Heart right ventricle (tissue), 16 donors: ENCODE measurements at regions not wholly inside any gene's neighbourhood (a gene's known extent, or its start where the extent isn't known, plus 50 kb on each side); places are given as distances from the start of the nearest gene placed in this dataset.
"Not testable (repeated sequence)": the region's sequence is repeated elsewhere in the genome, so short reads cannot be mapped to it uniquely, and the experiment has no call there.

Source experiments
- ATAC-seq, 8 donors: fragments of 200-7000 bp; cut with Tn5 transposase; one replicate each; pipeline ENCODE4 v1.9.1; 2020; ENCODE audit warnings: mild to moderate bottlenecking in 8 of 8, moderate library complexity in 8 of 8, moderate number of reproducible peaks in 1 of 8
- DNase-seq, 2 donors: peaks; one replicate each; pipeline ENCODE4 v3.0.0-alpha.2; 2020
- H3K27ac ChIP-seq, 10 donors: fragments of 200-600 bp; sonication (generic) in 2 of 10; one replicate each; pipeline versions ENCODE4 v1.5.0 to v1.8.0; 2020 to 2022; ENCODE audit warnings: mild to moderate bottlenecking in 3 of 10
- H3K27me3 ChIP-seq, 7 donors: fragments of 200-600 bp; one replicate each; pipeline ENCODE4 v1.8.0; 2021 to 2022; ENCODE audit warnings: mild to moderate bottlenecking in 2 of 7
- H3K36me3 ChIP-seq, 9 donors: fragments of 200-600 bp; sonication (generic) in 1 of 9; one replicate each; pipeline versions ENCODE4 v1.5.0 to v1.8.0; 2020 to 2022; ENCODE audit warnings: mild to moderate bottlenecking in 2 of 9
- H3K4me1 ChIP-seq, 9 donors: fragments of 200-600 bp; sonication (generic) in 1 of 9; one replicate each; pipeline versions ENCODE4 v1.5.0 to v1.8.0; 2020 to 2022; ENCODE audit warnings: mild to moderate bottlenecking in 4 of 9
- H3K4me3 ChIP-seq, 10 donors: fragments of 200-600 bp; sonication (generic) in 2 of 10; one replicate each; pipeline versions ENCODE4 v1.5.0 to v1.8.0; 2020 to 2022; ENCODE audit warnings: mild to moderate bottlenecking in 7 of 10, moderate library complexity in 2 of 10
- H3K9me3 ChIP-seq, 11 donors: fragments of 200-600 bp in 10 of 11; sonication (generic) in 2 of 11; one replicate each; pipeline versions ENCODE4 v1.5.0 to v1.8.0; 2013 to 2022; ENCODE audit warnings: mild to moderate bottlenecking in 2 of 11, control low read depth in 1 of 11, moderate library complexity in 1 of 11
- CTCF ChIP-seq, 9 donors: fragments of 200-600 bp; sonication (generic) in 2 of 9; IDR thresholded peaks; one replicate each; pipeline versions ENCODE4 v1.5.0 to v1.8.0; 2021 to 2022; ENCODE audit warnings: antibody characterized with exemption in 9 of 9, mild to moderate bottlenecking in 5 of 9, moderate library complexity in 1 of 9
- WGBS, 2 donors: extraction: QIAGEN DNeasy Blood & Tissue Kit; methylation state at CpG; one replicate each; pipeline ENCODE4 v1.1.7; 2013; ENCODE audit warnings: inconsistent platforms in 1 of 2; 5-methylcytosine and 5-hydroxymethylcytosine counted together
- intact Hi-C, 10 donors: fragments of 100-400 bp; cut with DNase I; formaldehyde crosslinking; loops; one replicate each; pipeline versions ENCODE4 v1.11.1 to v1.14.2; 2022
- donor health status: Arrhythmogenic right ventricular cardiomyopathy.
- donor health status: ischemic (EF 13 %, LVEDD 7.1; RV severe dilation, severe dysfunction).
- donor health status: healthy with polysubstance abuse.
- donor health status: DM: no; HTN: yes; CAD: no.
- donor health status: DM: no; HTN: no; CAD: no.
- donor health status: ischemic (EF 25% LVEDD 6.9; RV normal size, moderate dysfunction).
- donor health status: ischemic (EF 25% LVEDD 5.7; RV mildly dilated, moderate dysfunction).
- donor health status: healthy.
- donor health status: DM: yes; HTN: yes; CAD: no.
- donor health status: Ischemic cardiomyopathy.
- donor health status: ischemic (EF 35%, LVEDD 5.7; RV mildly dilated, moderate dysfunction).
- donor health status: nonischemic (EF 11% LVEDD 7.7; RV severe dilation, severe dysfunction).
- donor health status: DM: yes; HTN: yes; CAD: no.
- donor health status: PGD.
- donor health status: ischemic (EF 29% LVEDD 5.4; RV normal size, mild dysfunction).
- donor health status: nonischemic (EF 23%, LVEDD 6.1; RV moderate dilation, normal function).

GRCh38 chr9:74083681-74084433 is 413.3 kb upstream of the RORB start:
- TF ChIP-seq CTCF (IDR thresholded peaks at IDR 0.05): no peak
- Histone ChIP-seq H3K4me3 (no peak overlapping the region), H3K27ac (no peak overlapping the region), H3K9me3 (peaks cover 0 to 29% (median 12%) of the 10 kb centered on the region in 11 donors), H3K4me1 (no peaks in the 10 kb centered on the region), H3K36me3 (no peaks in the 10 kb centered on the region), H3K27me3 (no peaks in the 10 kb centered on the region)
- ATAC-seq: no peak
- intact Hi-C loops: no loop called here
- WGBS, 2 donors: 85 to 93% methylated on average over 2 of the region's 2 CpGs
- no peak for DNase-seq

- intact Hi-C loops, H3K4me1 ChIP-seq, ATAC-seq, H3K36me3 ChIP-seq, DNase-seq, H3K27me3 ChIP-seq, H3K27ac ChIP-seq, H3K4me3 ChIP-seq: not testable (repeated sequence)
- H3K9me3 ChIP-seq: peaks cover 0 to 12% (median 0%) of the 10 kb centered on the region in 11 donors
- 82 to 83% methylated on average over 8 of the region's 8 CpGs for WGBS, 2 donors
Observed at GRCh38 chr9:74085384-74086037, 411.6 kb upstream of the RORB start.

- ATAC-seq, H3K9me3 ChIP-seq, H3K27me3 ChIP-seq, H3K27ac ChIP-seq, H3K36me3 ChIP-seq, H3K4me3 ChIP-seq, intact Hi-C loops, H3K4me1 ChIP-seq, DNase-seq: not testable (repeated sequence)
- 71 to 87% methylated on average over 3 of the region's 3 CpGs for WGBS, 2 donors
Observed at GRCh38 chr9:74090921-74091320, 406.2 kb upstream of the RORB start.

- intact Hi-C loops: no loop called here
- no peak for TF ChIP-seq CTCF (IDR thresholded peaks at IDR 0.05)
- WGBS, 2 donors: 56 to 75% methylated on average over 1 of the region's 1 CpG
Observed at GRCh38 chr9:74092491-74092834, 404.7 kb upstream of the RORB start.

GRCh38 chr9:74094037-74094436 is 403.1 kb upstream of the RORB start:
- ATAC-seq, DNase-seq, intact Hi-C loops, H3K36me3 ChIP-seq, H3K4me1 ChIP-seq, H3K4me3 ChIP-seq, H3K27ac ChIP-seq, H3K9me3 ChIP-seq, H3K27me3 ChIP-seq: not testable (repeated sequence)
- 75 to 85% methylated on average over 1 of the region's 1 CpG for WGBS, 2 donors

More at GRCh38 chr9:74092491-74092834, 404.7 kb upstream of the RORB start:
- Histone ChIP-seq H3K4me3 (no peak overlapping the region), H3K27ac (no peak overlapping the region), H3K9me3 (no peaks in the 10 kb centered on the region), H3K4me1 (no peaks in the 10 kb centered on the region), H3K27me3 (no peaks in the 10 kb centered on the region), H3K36me3 (no peaks in the 10 kb centered on the region)
- ATAC-seq (no peak), DNase-seq (no peak)

- DNase-seq: no peak
- Histone ChIP-seq H3K4me1 (no peaks in the 10 kb centered on the region), H3K9me3 (no peaks in the 10 kb centered on the region), H3K27ac (no peak overlapping the region), H3K36me3 (no peaks in the 10 kb centered on the region), H3K27me3 (no peaks in the 10 kb centered on the region), H3K4me3 (no peak overlapping the region)
- intact Hi-C loops: no loop called here
- ATAC-seq: no peak
- 92 to 94% methylated on average over 1 of the region's 1 CpG for WGBS, 2 donors
- no peak for TF ChIP-seq CTCF (IDR thresholded peaks at IDR 0.05)
Observed at GRCh38 chr9:74094766-74095165, 402.4 kb upstream of the RORB start.
